Smooth muscle cell (in vitro differentiated cells): ENCODE measurements at regions not wholly inside any gene's neighbourhood (a gene's known extent, or its start where the extent isn't known, plus 50 kb on each side); places are given as distances from the start of the nearest gene placed in this dataset.
"Not testable (repeated sequence)": the region's sequence is repeated elsewhere in the genome, so short reads cannot be mapped to it uniquely, and the experiment has no call there.

Experiments
- DNase-seq: peaks from one replicate; lab custom pipeline; 2025; ENCODE audit not compliant: unreplicated experiment; lab: John Stamatoyannopoulos, UW
- H2AFZ ChIP-seq: fragments of 200-600 bp; sonication (generic); 2 replicates; pipeline ENCODE4 v1.6.0; 2016; ENCODE audit warnings: antibody characterized with exemption, low read depth, mild to moderate bottlenecking
- H3F3A ChIP-seq: fragments of 200-600 bp; sonication (generic); 2 replicates; pipeline ENCODE4 v1.6.0; 2017; ENCODE audit warnings: antibody characterized with exemption, low read depth
- H3K27ac ChIP-seq: fragments of 200-600 bp; sonication (generic); 2 replicates; pipeline ENCODE4 v1.5.1; 2016; ENCODE audit warnings: low read depth, mild to moderate bottlenecking
- H3K27me3 ChIP-seq: fragments of 200-600 bp; sonication (generic); 2 replicates; pipeline ENCODE4 v1.6.1; 2016; ENCODE audit warnings: low read depth, mild to moderate bottlenecking
- H3K36me3 ChIP-seq: fragments of 200-600 bp; sonication (generic); 2 replicates; pipeline ENCODE4 v1.5.1; 2016; ENCODE audit warnings: low read depth
- H3K4me1 ChIP-seq: fragments of 200-600 bp; sonication (generic); 2 replicates; pipeline ENCODE4 v1.5.1; 2016; ENCODE audit warnings: low read depth
- H3K4me2 ChIP-seq: fragments of 200-600 bp; sonication (generic); 2 replicates; pipeline ENCODE4 v1.6.0; 2016; ENCODE audit warnings: mild to moderate bottlenecking
- H3K4me3 ChIP-seq: fragments of 200-600 bp; sonication (generic); 2 replicates; pipeline ENCODE4 v1.5.1; 2016; ENCODE audit warnings: mild to moderate bottlenecking
- H3K79me2 ChIP-seq: fragments of 200-600 bp; sonication (generic); 2 replicates; pipeline ENCODE4 v1.6.0; 2016; ENCODE audit warnings: low read depth, mild to moderate bottlenecking
- H3K9ac ChIP-seq: fragments of 200-600 bp; sonication (generic); 2 replicates; pipeline ENCODE4 v1.6.0; 2016; ENCODE audit warnings: low read depth
- H3K9me3 ChIP-seq: fragments of 200-600 bp; sonication (generic); replicated peaks from 2 replicates; pipeline ENCODE4 v1.5.1; 2016; ENCODE audit warnings: low read depth
- H4K20me1 ChIP-seq: fragments of 200-600 bp; sonication (generic); 2 replicates; pipeline ENCODE4 v1.6.0; 2016; ENCODE audit warnings: low read depth
- WGBS: methylation state at CpG from one replicate; pipeline ENCODE4 v1.1.7; 2016; ENCODE audit warnings: low lambda C conversion rate; 5-methylcytosine and 5-hydroxymethylcytosine counted together
- TF ChIP-seq, protein P1 (sequence below): fragments of 200-600 bp; sonication (generic); IDR thresholded peaks from 2 replicates; pipeline ENCODE4 v1.5.1; 2017; ENCODE audit warnings: borderline replicate concordance, mild to moderate bottlenecking, antibody characterized with exemption; ENCODE audit not compliant: insufficient read depth, poor library complexity, severe bottlenecking

DNA sequence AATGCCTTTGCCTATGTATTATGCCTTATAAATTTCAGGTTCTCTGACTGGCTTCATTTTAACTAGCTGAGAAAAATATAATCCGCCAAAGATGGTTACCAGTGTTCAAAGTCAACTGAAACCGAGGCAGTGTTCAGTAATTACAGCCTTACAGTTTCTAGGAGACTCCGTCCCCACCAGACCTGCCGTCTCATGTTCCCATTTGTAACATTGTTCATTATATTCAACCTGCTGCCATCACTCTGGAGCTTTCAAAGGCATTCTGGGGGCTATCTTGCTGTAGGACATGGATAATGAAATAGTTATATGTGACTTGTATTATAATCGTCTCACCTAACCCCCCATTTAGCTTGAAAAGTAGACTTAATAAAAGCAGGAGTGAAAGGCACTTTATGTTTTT lies 302.5 kb downstream of the RWDD3 start:
- 85% methylated on average over 5 of the region's 5 CpGs for WGBS
- no peaks in the 10 kb centered on the region for H3K36me3 ChIP-seq
- no peaks in the 10 kb centered on the region for H3K9me3 ChIP-seq
- TF ChIP-seq, protein P1, sequence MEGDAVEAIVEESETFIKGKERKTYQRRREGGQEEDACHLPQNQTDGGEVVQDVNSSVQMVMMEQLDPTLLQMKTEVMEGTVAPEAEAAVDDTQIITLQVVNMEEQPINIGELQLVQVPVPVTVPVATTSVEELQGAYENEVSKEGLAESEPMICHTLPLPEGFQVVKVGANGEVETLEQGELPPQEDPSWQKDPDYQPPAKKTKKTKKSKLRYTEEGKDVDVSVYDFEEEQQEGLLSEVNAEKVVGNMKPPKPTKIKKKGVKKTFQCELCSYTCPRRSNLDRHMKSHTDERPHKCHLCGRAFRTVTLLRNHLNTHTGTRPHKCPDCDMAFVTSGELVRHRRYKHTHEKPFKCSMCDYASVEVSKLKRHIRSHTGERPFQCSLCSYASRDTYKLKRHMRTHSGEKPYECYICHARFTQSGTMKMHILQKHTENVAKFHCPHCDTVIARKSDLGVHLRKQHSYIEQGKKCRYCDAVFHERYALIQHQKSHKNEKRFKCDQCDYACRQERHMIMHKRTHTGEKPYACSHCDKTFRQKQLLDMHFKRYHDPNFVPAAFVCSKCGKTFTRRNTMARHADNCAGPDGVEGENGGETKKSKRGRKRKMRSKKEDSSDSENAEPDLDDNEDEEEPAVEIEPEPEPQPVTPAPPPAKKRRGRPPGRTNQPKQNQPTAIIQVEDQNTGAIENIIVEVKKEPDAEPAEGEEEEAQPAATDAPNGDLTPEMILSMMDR, result no peak
- DNase-seq, result no peak
- no peak overlapping the region for H3K4me2 ChIP-seq
- H2AFZ ChIP-seq, result no peak overlapping the region
- no peak overlapping the region for H3K27ac ChIP-seq
- no peaks in the 10 kb centered on the region for H3K27me3 ChIP-seq
- no peaks in the 10 kb centered on the region for H3K4me1 ChIP-seq
- H3F3A ChIP-seq, result no peaks in the 10 kb centered on the region
- no peak overlapping the region for H3K4me3 ChIP-seq
- H3K79me2 ChIP-seq, result no peaks in the 10 kb centered on the region
- no peaks in the 10 kb centered on the region for H4K20me1 ChIP-seq
- no peak overlapping the region for H3K9ac ChIP-seq

DNA sequence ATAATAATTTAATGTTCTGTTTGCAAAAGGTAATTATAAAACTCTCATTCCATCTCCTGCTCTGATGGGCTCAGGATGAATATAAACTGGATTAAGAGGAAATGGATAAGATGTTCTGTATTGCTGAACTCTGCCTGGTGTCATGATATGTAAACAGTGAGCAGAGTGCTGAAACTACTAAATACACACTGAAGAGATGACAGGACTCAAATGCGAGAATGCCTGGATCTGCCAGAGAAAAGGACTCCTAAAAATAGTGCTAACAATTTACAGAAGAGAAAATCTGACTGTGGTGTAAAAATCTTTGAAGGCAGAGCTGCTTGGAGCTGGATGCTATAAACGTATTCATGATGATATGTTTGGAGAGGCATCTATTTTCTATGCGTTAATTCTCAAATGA lies 303.2 kb downstream of the RWDD3 start:
- Histone ChIP-seq H2AFZ (no peak overlapping the region), H3K9ac (no peak overlapping the region), H3K27me3 (no peaks in the 10 kb centered on the region), H3K4me2 (no peak overlapping the region), H3K9me3 (no peaks in the 10 kb centered on the region), H3K36me3 (no peaks in the 10 kb centered on the region), H3K27ac (no peak overlapping the region), H3K4me1 (no peaks in the 10 kb centered on the region), H3F3A (no peaks in the 10 kb centered on the region), H3K4me3 (no peak overlapping the region), H4K20me1 (no peaks in the 10 kb centered on the region), H3K79me2 (no peaks in the 10 kb centered on the region)
- TF ChIP-seq, protein P1, result no peak
- WGBS, result 77% methylated on average over 3 of the region's 3 CpGs
- no peak for DNase-seq

DNA sequence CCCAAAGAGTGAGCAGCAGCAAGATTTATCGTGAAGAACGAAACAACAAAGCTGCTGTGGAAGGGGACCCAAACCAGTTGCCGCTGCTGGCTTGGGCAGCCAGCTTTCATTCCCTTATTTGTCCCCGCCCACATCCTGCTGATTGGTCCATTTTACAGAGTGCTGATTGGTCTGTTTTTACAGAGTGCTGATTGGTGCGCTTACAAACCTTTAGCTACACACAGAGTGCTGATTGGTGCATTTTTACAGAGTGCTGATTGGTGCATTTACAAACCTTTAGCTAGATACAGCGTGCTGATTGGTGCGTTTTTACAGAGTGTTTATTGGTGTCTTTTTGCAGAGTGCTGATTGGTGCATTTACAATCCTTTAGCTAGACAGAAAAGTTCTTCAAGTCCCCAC lies 304.2 kb downstream of the RWDD3 start:
- H3K9me3 ChIP-seq, H3K4me3 ChIP-seq, H3K79me2 ChIP-seq, H3K27me3 ChIP-seq, H3K4me1 ChIP-seq, DNase-seq, H3K4me2 ChIP-seq, H4K20me1 ChIP-seq, H3F3A ChIP-seq, H3K9ac ChIP-seq, H3K27ac ChIP-seq, H2AFZ ChIP-seq, H3K36me3 ChIP-seq: not testable (repeated sequence)
- 93% methylated on average over 7 of the region's 7 CpGs for WGBS

DNA sequence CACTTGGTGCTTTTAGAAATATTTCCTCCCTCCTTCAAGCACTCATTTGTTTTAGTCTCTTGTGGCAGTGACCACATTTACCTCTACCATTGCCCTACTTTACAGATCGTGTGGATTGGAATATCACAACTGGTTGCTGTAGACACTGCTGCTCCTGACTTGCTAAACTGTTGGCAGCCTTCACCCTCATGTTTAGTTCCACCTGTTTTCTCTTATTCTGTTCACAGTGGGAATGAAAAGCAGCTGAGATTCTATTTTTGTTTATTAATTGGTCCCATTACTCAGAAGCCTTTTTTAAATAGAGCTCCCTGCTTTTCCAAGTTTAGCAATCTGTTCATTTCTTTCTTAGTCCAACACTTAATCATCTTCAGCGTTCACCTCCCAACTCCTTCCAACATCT lies 308.9 kb downstream of the RWDD3 start:
- H3K4me1 ChIP-seq, result no peaks in the 10 kb centered on the region
- no peaks in the 10 kb centered on the region for H3K36me3 ChIP-seq
- H4K20me1 ChIP-seq, result no peaks in the 10 kb centered on the region
- no peaks in the 10 kb centered on the region for H3K27me3 ChIP-seq
- no peak overlapping the region for H3K4me3 ChIP-seq
- H3K79me2 ChIP-seq, result no peaks in the 10 kb centered on the region
- TF ChIP-seq, protein P1, result no peak
- WGBS, result 64% methylated on average over 2 of the region's 2 CpGs
- no peaks in the 10 kb centered on the region for H3K9me3 ChIP-seq
- no peak overlapping the region for H2AFZ ChIP-seq
- H3F3A ChIP-seq, result no peaks in the 10 kb centered on the region
- no peak overlapping the region for H3K27ac ChIP-seq
- DNase-seq, result no peak
- no peak overlapping the region for H3K4me2 ChIP-seq
- no peak overlapping the region for H3K9ac ChIP-seq
